K562 (cell line): ENCODE measurements at regions not wholly inside any gene's neighbourhood (a gene's known extent, or its start where the extent isn't known, plus 50 kb on each side); places are given as distances from the start of the nearest gene placed in this dataset.

Source experiments
- NR2C2 ChIP-seq, 2 experiments: fragments of 200-800 bp in 1 of 2; sonication (Bioruptor generic) in 1 of 2; sonication (generic) in 1 of 2; formaldehyde crosslinking in 1 of 2; IDR thresholded peaks; 2 replicates each; pipeline versions ENCODE4 v1.6.1 to v1.8.0; 2016 to 2022; ENCODE audit warnings: mild to moderate bottlenecking in 1 of 2, missing compliant biosample characterization in 1 of 2, missing genetic modification characterization in 1 of 2, missing genetic modification reagents in 1 of 2
- TF ChIP-seq, protein P1 (sequence below): fragments of 450-650 bp; IDR thresholded peaks from 2 replicates; pipeline ENCODE4 v1.6.1; 2017; ENCODE audit warnings: antibody characterized with exemption
- TF ChIP-seq, protein P2 (sequence below): fragments of 450-650 bp; IDR thresholded peaks from 2 replicates; pipeline ENCODE4 v1.6.1; 2017; ENCODE audit warnings: antibody characterized with exemption, mild to moderate bottlenecking
- TF ChIP-seq, protein P3 (sequence below), 2 experiments: fragments of 450-650 bp; IDR thresholded peaks; 2 replicates each; pipeline ENCODE4 v1.6.1; 2018; ENCODE audit warnings: mild to moderate bottlenecking in 2 of 2, low read depth in 1 of 2; ENCODE audit not compliant: partially characterized antibody in 2 of 2

DNA sequence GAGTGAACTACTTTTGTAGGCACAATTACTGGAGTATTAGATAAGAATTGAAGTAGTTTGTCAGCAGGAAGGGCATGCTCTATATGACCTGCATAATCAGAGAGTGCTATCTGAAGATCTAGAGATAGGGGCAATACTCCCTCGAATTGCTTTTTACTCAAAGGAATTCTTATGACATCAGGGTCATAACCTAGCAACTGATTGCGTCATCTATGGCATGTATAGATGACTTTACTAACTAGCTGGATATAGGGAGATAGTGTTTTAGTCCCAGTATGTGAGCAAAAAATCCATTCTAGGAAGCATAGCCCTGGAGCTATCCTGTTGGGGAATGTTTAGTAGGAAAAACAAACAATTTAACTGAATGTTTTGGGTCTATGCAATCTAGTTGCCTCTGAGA lies 109.5 kb upstream of the ZNF267 start (continued):
- TF ChIP-seq, protein P1, sequence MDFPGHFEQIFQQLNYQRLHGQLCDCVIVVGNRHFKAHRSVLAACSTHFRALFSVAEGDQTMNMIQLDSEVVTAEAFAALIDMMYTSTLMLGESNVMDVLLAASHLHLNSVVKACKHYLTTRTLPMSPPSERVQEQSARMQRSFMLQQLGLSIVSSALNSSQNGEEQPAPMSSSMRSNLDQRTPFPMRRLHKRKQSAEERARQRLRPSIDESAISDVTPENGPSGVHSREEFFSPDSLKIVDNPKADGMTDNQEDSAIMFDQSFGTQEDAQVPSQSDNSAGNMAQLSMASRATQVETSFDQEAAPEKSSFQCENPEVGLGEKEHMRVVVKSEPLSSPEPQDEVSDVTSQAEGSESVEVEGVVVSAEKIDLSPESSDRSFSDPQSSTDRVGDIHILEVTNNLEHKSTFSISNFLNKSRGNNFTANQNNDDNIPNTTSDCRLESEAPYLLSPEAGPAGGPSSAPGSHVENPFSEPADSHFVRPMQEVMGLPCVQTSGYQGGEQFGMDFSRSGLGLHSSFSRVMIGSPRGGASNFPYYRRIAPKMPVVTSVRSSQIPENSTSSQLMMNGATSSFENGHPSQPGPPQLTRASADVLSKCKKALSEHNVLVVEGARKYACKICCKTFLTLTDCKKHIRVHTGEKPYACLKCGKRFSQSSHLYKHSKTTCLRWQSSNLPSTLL = no peak
- TF ChIP-seq, protein P2, sequence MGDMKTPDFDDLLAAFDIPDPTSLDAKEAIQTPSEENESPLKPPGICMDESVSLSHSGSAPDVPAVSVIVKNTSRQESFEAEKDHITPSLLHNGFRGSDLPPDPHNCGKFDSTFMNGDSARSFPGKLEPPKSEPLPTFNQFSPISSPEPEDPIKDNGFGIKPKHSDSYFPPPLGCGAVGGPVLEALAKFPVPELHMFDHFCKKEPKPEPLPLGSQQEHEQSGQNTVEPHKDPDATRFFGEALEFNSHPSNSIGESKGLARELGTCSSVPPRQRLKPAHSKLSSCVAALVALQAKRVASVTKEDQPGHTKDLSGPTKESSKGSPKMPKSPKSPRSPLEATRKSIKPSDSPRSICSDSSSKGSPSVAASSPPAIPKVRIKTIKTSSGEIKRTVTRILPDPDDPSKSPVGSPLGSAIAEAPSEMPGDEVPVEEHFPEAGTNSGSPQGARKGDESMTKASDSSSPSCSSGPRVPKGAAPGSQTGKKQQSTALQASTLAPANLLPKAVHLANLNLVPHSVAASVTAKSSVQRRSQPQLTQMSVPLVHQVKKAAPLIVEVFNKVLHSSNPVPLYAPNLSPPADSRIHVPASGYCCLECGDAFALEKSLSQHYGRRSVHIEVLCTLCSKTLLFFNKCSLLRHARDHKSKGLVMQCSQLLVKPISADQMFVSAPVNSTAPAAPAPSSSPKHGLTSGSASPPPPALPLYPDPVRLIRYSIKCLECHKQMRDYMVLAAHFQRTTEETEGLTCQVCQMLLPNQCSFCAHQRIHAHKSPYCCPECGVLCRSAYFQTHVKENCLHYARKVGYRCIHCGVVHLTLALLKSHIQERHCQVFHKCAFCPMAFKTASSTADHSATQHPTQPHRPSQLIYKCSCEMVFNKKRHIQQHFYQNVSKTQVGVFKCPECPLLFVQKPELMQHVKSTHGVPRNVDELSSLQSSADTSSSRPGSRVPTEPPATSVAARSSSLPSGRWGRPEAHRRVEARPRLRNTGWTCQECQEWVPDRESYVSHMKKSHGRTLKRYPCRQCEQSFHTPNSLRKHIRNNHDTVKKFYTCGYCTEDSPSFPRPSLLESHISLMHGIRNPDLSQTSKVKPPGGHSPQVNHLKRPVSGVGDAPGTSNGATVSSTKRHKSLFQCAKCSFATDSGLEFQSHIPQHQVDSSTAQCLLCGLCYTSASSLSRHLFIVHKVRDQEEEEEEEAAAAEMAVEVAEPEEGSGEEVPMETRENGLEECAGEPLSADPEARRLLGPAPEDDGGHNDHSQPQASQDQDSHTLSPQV = no peak
- TF ChIP-seq, protein P3, sequence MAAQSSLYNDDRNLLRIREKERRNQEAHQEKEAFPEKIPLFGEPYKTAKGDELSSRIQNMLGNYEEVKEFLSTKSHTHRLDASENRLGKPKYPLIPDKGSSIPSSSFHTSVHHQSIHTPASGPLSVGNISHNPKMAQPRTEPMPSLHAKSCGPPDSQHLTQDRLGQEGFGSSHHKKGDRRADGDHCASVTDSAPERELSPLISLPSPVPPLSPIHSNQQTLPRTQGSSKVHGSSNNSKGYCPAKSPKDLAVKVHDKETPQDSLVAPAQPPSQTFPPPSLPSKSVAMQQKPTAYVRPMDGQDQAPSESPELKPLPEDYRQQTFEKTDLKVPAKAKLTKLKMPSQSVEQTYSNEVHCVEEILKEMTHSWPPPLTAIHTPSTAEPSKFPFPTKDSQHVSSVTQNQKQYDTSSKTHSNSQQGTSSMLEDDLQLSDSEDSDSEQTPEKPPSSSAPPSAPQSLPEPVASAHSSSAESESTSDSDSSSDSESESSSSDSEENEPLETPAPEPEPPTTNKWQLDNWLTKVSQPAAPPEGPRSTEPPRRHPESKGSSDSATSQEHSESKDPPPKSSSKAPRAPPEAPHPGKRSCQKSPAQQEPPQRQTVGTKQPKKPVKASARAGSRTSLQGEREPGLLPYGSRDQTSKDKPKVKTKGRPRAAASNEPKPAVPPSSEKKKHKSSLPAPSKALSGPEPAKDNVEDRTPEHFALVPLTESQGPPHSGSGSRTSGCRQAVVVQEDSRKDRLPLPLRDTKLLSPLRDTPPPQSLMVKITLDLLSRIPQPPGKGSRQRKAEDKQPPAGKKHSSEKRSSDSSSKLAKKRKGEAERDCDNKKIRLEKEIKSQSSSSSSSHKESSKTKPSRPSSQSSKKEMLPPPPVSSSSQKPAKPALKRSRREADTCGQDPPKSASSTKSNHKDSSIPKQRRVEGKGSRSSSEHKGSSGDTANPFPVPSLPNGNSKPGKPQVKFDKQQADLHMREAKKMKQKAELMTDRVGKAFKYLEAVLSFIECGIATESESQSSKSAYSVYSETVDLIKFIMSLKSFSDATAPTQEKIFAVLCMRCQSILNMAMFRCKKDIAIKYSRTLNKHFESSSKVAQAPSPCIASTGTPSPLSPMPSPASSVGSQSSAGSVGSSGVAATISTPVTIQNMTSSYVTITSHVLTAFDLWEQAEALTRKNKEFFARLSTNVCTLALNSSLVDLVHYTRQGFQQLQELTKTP (IDR thresholded peaks at IDR 0.05; ENCODE audit: low read depth in 1 of 2, partially characterized antibody in 2 of 2) = no peak
- TF ChIP-seq NR2C2 (CRISPR knock-in tag; IDR thresholded peaks at IDR 0.05) (no peak), NR2C2 (tag; IDR thresholded peaks at IDR 0.05) (no peak)
